Kidney tubule cell (primary cell): ENCODE measurements at regions not wholly inside any gene's neighbourhood (a gene's known extent, or its start where the extent isn't known, plus 50 kb on each side); places are given as distances from the start of the nearest gene placed in this dataset.

ENCODE experiments used
- DNase-seq: peaks from one replicate; pipeline ENCODE4 v3.0.0-alpha.2; 2018; ENCODE audit warnings: low spot score

GRCh38 chr20:12072221-12072953, 154.7 kb downstream of the BTBD3 start:
- no peak for DNase-seq

DNA sequence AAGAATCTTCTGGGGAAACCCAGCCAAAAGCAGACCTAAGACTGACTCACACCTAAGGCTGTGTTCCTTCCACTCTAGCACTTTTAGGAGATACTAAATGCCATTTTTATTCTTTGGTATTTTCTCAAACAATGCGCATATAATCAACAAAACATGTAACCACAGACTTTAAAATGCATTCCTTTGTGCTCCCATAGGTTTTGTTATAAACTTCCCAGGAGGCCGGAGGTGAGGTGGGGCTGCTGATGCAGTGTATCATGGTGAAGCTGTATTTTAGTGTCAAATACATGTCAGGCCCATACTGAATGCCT, 155.2 kb downstream of the BTBD3 start:
- no peak for DNase-seq

- DNase-seq = no peak
Measured at GRCh38 chr20:12074111-12074655, 156.5 kb downstream of the BTBD3 start.

- DNase-seq = no peak
Measured at GRCh38 chr20:12076200-12076599, 158.5 kb downstream of the BTBD3 start.

DNA sequence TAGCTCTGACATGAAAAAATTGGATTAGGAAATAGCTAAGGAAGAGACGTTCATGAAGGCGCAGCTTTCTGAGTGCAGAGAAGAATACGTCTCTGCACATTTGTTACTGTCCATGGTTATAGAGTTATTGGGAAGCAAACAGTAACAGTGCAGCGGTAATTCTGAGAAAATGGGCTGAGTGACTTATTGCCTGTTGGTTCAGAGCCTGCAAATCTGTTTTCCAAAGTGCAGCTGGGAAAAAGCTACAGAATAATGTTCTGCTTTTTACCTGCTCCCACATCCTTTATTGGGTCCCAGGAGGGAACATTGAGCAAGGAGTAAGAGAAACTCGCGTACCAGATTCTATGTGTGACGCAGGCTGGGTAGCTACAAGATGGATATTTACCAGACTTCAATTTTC, 160.2 kb downstream of the BTBD3 start:
- no peak for DNase-seq

GRCh38 chr20:12079490-12079889, 161.8 kb downstream of the BTBD3 start:
- no peak for DNase-seq

- no peak for DNase-seq
Measured at GRCh38 chr20:12083269-12083668, 165.6 kb downstream of the BTBD3 start.

DNA sequence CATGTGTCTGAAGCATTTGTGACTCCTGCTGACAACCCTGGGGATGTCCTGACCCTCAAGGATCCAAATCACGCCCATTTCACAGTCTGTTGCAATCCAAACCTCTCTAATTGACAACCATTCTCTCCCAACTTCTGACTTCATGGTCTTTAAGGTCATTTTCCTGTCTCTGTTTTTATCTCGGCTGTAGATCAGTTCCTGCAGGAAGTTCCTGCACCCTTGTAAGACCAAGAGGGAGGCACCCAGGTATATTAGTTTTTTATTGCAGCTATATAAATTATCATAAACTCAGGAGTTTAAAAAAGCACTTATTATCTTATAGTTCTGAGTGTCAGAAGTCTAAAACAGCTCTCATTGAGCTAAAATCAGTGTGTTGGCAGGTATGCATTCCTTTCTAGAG, 166.8 kb downstream of the BTBD3 start:
- no peak for DNase-seq

DNA sequence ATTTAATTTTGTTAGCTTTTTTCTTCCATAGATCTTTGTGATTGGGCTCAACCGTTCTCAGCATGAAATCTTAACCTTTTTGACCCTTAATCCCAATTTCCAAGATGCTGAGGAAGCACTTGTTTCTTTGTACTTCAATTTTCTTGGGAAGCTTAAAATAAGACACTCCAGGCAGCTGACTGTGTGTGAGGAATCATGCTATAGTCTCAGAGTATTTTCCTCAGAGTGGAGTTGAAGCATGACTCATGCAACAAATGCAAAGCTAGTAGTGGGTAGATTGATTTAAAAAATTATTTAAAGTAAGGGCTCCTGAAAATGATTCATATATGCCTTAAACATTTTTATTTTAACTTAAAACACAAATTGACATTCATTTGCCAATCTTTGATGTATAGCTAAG, 168.7 kb downstream of the BTBD3 start:
- DNase-seq = no peak

DNA sequence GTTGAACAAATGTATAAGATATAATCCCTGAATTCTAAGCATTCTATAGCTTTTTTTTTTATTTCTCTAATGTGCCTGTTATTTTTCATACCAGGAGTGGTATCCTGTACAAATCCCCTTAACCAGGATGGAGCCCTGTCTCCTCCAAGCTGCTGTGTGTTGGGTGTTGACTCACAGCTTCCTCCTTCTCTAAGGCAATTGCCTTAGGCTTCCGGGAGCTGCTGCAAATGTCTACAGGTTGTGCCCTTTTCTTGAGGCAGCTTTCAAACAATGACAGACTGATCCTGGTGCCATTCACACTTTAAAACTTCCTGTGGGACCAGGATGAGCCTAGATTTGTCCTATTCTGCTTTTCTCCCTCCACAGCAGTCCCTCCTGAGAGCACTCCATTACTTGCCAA, 173.2 kb downstream of the BTBD3 start:
- DNase-seq = peak; percentile 19

- DNase-seq = peak; percentile 72
Measured at GRCh38 chr20:12093057-12093796, 175.5 kb downstream of the BTBD3 start.

GRCh38 chr20:12093797-12094190, 176.1 kb downstream of the BTBD3 start:
- DNase-seq = peak; percentile 76

- no peak for DNase-seq
Measured at GRCh38 chr20:12095180-12095920, 177.7 kb downstream of the BTBD3 start.

- DNase-seq = peak; percentile 10
Measured at GRCh38 chr20:12098421-12098820, 180.7 kb downstream of the BTBD3 start.

DNA sequence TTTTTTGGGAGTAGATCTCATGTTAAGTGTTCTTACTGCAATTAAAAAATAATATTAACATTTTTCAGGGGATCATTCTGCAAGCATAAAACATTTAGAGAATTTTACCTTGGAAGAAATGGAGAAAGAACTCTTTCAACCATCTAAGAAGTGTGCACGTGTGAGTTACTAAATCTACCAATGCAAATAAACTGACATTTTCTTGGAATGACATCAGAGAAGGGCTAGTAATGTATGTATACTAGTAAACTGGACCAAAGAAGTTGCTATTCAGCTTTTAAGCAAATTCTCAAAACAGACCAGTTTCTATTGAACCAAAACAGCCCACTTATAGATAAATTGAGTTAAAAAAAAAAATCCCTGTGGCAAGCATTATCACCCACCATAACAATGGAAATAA, 191.2 kb downstream of the BTBD3 start:
- DNase-seq = no peak

- no peak for DNase-seq
Measured at GRCh38 chr20:12110274-12110673, 192.6 kb downstream of the BTBD3 start.

- no peak for DNase-seq
Measured at GRCh38 chr20:12110711-12111110, 193.0 kb downstream of the BTBD3 start.

DNA sequence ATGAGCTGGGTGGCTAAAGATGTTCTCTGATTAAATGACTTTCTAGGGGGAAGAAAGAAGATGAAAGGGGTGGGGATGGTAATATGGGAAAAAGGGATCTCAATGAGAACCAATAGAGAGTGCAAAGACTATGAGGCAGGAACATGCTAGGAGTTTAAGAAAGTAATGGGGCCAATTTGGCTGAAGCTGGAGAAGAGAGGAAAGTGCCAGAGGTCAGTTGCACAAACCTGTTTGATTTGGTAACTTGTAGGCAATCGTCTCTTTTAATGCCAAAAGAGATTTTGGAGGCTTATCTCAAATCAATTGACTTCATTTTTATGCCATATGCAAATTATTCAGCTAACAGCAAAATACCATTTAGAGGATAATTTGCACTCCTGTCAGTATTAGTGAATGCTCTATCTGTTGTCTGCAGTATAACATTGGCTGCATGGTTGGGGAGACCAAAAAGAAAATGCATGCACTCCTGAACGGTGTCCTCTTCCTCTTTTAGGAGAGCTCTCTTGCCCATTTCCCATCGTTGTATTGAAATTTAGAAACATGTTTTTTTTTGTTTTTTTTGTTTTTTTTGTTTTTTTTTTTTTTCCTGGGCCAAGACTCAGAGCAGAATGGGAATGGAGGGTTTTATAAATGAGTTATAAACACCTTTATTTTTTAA, 193.9 kb downstream of the BTBD3 start:
- no peak for DNase-seq

DNA sequence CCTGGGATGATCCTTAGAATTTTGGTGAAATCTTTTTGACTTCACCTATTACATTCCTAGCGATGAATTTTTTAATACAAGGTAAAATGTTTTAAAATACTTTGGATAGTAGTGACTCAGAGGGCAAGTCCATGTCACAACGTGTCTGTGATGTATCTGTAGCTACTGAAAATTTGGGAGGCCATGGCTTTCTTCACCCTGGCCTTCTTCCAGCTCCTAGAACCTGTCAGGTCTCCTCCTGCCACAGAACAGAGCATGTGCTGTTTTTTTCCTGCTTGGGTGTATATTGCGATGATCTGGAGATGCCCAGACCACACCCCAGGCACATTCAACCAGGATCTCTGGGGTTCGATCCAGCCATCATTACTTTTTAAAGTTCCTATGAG, 194.4 kb downstream of the BTBD3 start:
- no peak for DNase-seq

DNA sequence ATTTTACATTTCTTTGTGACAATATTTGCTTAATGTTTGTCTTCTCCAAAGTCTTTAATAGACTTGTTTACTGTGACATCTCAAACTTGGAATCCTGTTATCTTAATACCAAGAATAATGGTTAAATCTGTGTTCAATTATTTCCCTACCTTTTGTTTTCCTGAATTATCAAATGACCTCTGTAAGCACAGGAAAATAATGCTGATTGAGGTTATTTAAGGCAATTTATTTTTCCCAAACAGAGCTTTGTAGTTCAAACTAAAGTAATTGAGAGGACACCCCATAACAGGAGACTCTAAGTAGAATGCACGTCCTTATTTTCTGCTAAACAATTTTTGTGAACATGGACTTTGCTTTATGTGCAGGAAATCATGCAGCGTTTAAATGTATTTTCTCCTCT, 195.0 kb downstream of the BTBD3 start:
- DNase-seq = no peak

GRCh38 chr20:12113075-12113467, 195.4 kb downstream of the BTBD3 start:
- DNase-seq = no peak
